RWPE1 (cell line): ENCODE measurements at regions not wholly inside any gene's neighbourhood (a gene's known extent, or its start where the extent isn't known, plus 50 kb on each side); places are given as distances from the start of the nearest gene placed in this dataset.

Experiments
- CTCF ChIA-PET: fragments of 350-600 bp; sonication (Branson Sonifier 250); formaldehyde crosslinking; extraction: SDS; loops from one replicate; lab custom pipeline; 2021; lab: Yijun Ruan, JAX
- POLR2A ChIA-PET: fragments of 400-600 bp; formaldehyde crosslinking; extraction: SDS; loops from one replicate; lab custom pipeline; 2020; ENCODE audit warnings: antibody characterized with exemption; ENCODE audit not compliant: low non-redundant PET; lab: Yijun Ruan, JAX
- DNase-seq: peaks from one replicate; pipeline ENCODE4 v3.0.0; 2012; ENCODE audit warnings: low spot score
- H3K27ac ChIP-seq: fragments of 450-650 bp; 2 replicates; pipeline ENCODE4 v1.5.1; 2017
- TF ChIP-seq, protein P1 (sequence below): fragments of 450-650 bp; conservative IDR thresholded peaks from 2 replicates; pipeline ENCODE4 v1.5.1; 2017; ENCODE audit warnings: low read depth, mild to moderate bottlenecking

DNA sequence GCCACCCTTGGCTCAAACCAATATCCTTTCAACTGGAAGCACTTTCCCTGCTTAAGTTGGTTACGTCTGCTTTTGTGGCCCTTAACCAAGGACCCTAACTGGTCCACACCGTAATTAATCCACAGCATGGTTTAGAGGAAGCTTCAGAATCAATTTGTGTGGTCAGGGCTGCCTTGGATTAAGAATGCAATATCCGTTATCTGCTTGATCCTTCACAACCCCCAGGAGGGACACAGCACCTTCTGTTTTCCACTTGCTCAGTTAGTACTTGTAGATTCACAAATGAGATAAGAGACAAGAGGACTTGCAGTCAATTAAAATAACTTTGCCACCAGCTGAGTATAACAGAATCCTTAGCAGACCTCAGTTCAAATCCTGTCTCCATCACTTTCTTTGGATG, 56.9 kb upstream of the LRP8 start:
- TF ChIP-seq, protein P1, sequence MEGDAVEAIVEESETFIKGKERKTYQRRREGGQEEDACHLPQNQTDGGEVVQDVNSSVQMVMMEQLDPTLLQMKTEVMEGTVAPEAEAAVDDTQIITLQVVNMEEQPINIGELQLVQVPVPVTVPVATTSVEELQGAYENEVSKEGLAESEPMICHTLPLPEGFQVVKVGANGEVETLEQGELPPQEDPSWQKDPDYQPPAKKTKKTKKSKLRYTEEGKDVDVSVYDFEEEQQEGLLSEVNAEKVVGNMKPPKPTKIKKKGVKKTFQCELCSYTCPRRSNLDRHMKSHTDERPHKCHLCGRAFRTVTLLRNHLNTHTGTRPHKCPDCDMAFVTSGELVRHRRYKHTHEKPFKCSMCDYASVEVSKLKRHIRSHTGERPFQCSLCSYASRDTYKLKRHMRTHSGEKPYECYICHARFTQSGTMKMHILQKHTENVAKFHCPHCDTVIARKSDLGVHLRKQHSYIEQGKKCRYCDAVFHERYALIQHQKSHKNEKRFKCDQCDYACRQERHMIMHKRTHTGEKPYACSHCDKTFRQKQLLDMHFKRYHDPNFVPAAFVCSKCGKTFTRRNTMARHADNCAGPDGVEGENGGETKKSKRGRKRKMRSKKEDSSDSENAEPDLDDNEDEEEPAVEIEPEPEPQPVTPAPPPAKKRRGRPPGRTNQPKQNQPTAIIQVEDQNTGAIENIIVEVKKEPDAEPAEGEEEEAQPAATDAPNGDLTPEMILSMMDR, result no peak
- no peak for DNase-seq
- H3K27ac ChIP-seq, result no peak overlapping the region
- ChIA-PET POLR2A (no interaction called here), CTCF (no interaction called here)

- no peak overlapping the region for H3K27ac ChIP-seq
- no peak for DNase-seq
- TF ChIP-seq, protein P1, result no peak
- ChIA-PET POLR2A (no interaction called here), CTCF (no interaction called here)
Observed at GRCh38 chr1:53385276-53386225, 57.7 kb upstream of the LRP8 start.

DNA sequence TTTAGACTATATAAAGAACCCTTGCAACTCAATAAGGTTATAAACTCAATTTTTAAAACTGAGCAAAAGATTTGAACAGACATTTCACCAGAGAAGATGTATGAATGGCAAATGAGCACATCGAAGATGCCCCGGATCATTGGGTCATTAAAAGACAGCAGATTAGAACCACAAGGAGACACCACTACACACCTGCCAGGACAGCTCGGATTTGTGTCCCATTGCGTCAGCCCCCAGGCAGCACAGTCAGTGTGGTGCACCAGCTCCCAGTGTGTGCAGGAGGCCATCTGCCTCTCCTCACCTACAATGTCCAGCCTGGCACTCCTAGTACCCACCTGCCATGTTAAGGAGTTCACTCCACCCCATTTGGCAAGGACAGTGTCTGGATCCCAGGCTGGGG, 61.1 kb upstream of the LRP8 start:
- no peak overlapping the region for H3K27ac ChIP-seq
- ChIA-PET CTCF (interaction anchor here (1.9 kb wide), 1 partner anchor 111 kb away, joined by 6 read pairs; no protein-coding TSS in a partner anchor), POLR2A (no interaction called here)
- TF ChIP-seq, protein P1, result no peak
- no peak for DNase-seq

- ChIA-PET POLR2A (interaction anchor here (0.6 kb wide), 1 partner anchor 42 kb away, joined by 3 read pairs; no protein-coding TSS in a partner anchor), CTCF (interaction anchor here (1.6 to 2.1 kb wide), 2 partner anchors 112 to 124 kb away, joined by 4 to 5 read pairs; no protein-coding TSS in a partner anchor)
- H3K27ac ChIP-seq, result no peak overlapping the region
- DNase-seq, result no peak
- TF ChIP-seq, protein P1, result no peak
Observed at GRCh38 chr1:53390261-53390660, 62.4 kb upstream of the LRP8 start.

DNA sequence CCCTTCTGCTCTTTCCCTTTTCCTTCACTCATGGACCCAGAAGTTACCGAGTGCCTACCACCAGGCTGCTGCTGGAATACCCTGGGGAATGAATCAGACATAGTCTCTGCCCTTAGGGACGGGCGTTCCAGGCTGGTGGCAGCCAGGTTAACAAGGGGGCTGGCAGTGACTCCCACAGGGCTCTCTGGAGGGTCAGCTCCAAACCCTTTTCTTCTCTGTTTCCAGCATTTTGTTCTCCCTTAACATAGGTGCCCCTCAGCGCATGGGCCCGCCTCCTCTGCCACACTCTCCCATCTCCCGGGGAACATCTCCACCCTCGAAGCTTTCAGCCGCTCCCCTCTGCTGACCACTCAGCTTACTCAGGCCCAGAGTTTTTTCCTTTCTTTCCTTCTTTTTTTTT, 62.9 kb upstream of the LRP8 start:
- CTCF ChIA-PET, result interaction anchor here (1.6 to 2.1 kb wide), 2 partner anchors 112 to 125 kb away, joined by 4 to 5 read pairs; no protein-coding TSS in a partner anchor
- DNase-seq, result no peak
- TF ChIP-seq, protein P1, result no peak
- POLR2A ChIA-PET, result interaction anchor here (0.6 kb wide), 1 partner anchor 42 kb away, joined by 3 read pairs; no protein-coding TSS in a partner anchor
- H3K27ac ChIP-seq, result no peak overlapping the region

- ChIA-PET POLR2A (no interaction called here), CTCF (interaction anchor here (1.6 to 2.1 kb wide), 2 partner anchors 113 to 125 kb away, joined by 4 to 5 read pairs; no protein-coding TSS in a partner anchor)
- H3K27ac ChIP-seq, result no peak overlapping the region
- TF ChIP-seq, protein P1, result no peak
- no peak for DNase-seq
Observed at GRCh38 chr1:53391296-53391695, 63.4 kb upstream of the LRP8 start.
